IMR-90 (cell line): ENCODE measurements at regions not wholly inside any gene's neighbourhood (a gene's known extent, or its start where the extent isn't known, plus 50 kb on each side); places are given as distances from the start of the nearest gene placed in this dataset.

Experiments
- ATAC-seq: fragments of 200-7000 bp; cut with Tn5 transposase; 2 replicates; pipeline ENCODE4 v1.9.1; 2020; ENCODE audit warnings: low read depth, mild to moderate bottlenecking, moderate library complexity
- BruUV-seq: library from RNA; stranded (reverse); fragments of 400-500 nt; replicated peaks from 2 replicates; lab custom pipeline; 2021; lab: Mats Ljungman, UMichigan
- CTCF ChIA-PET: fragments of 300-600 bp; formaldehyde crosslinking; extraction: SDS; loops from one replicate; lab custom pipeline; 2021; ENCODE audit warnings: antibody characterized with exemption; lab: Yijun Ruan, JAX
- POLR2A ChIA-PET: fragments of 300-600 bp; sonication (Branson Sonifier 250); formaldehyde crosslinking; loops from one replicate; lab custom pipeline; 2022; ENCODE audit warnings: antibody characterized with exemption; ENCODE audit not compliant: unreplicated experiment; lab: Charles Lee
- DNase-seq: peaks from one replicate; pipeline ENCODE4 v3.0.0; 2013
- H2AFZ ChIP-seq: replicated peaks from 2 replicates; pipeline ENCODE3; 2013; ENCODE audit warnings: low read length, mild to moderate bottlenecking; ENCODE audit not compliant: poor library complexity
- H2AK5ac ChIP-seq: 2 replicates; pipeline ENCODE4 v1.6.1; 2013; ENCODE audit warnings: low read depth, low read length, inconsistent platforms
- H2AK9ac ChIP-seq: replicated peaks from 2 replicates; pipeline ENCODE3; 2013; ENCODE audit warnings: mild to moderate bottlenecking, low read depth, low read length, moderate library complexity; ENCODE audit not compliant: poor library complexity
- H2BK120ac ChIP-seq: 2 replicates; pipeline ENCODE4 v1.6.1; 2013; ENCODE audit warnings: low read depth, low read length, inconsistent platforms
- H2BK15ac ChIP-seq: 3 replicates; pipeline ENCODE4 v1.6.1; 2013; ENCODE audit warnings: low read depth, low read length, inconsistent platforms
- H2BK20ac ChIP-seq: 2 replicates; pipeline ENCODE4 v1.6.1; 2013; ENCODE audit warnings: low read depth, mild to moderate bottlenecking, inconsistent platforms, low read length, moderate library complexity
- H2BK5ac ChIP-seq: 2 replicates; pipeline ENCODE4 v1.6.1; 2013; ENCODE audit warnings: mild to moderate bottlenecking, low read depth, low read length, inconsistent platforms; ENCODE audit not compliant: poor library complexity, severe bottlenecking
- H3K14ac ChIP-seq: replicated peaks from 2 replicates; pipeline ENCODE4 v1.6.1; 2013; ENCODE audit warnings: low read depth, low read length, inconsistent platforms
- H3K18ac ChIP-seq: 2 replicates; pipeline ENCODE4 v1.6.1; 2013; ENCODE audit warnings: low read depth, low read length, control low read depth
- H3K23ac ChIP-seq: 2 replicates; pipeline ENCODE4 v1.6.1; 2013; ENCODE audit warnings: low read depth, low read length, inconsistent platforms
- H3K27ac ChIP-seq: 2 replicates; pipeline ENCODE4 v1.5.1; 2013; ENCODE audit warnings: mild to moderate bottlenecking, control low read depth, low read length; ENCODE audit not compliant: insufficient read depth
- H3K27me3 ChIP-seq: 2 replicates; pipeline ENCODE4 v1.6.1; 2013; ENCODE audit warnings: low read length; ENCODE audit not compliant: control insufficient read depth, insufficient read depth
- H3K36me3 ChIP-seq: 2 replicates; pipeline ENCODE4 v1.6.1; 2013; ENCODE audit warnings: low read length, mixed read lengths; ENCODE audit not compliant: control insufficient read depth, insufficient read depth
- H3K4ac ChIP-seq: 2 replicates; pipeline ENCODE4 v1.6.1; 2013; ENCODE audit warnings: low read depth, low read length, inconsistent platforms
- H3K4me1 ChIP-seq: 2 replicates; pipeline ENCODE4 v1.6.1; 2013; ENCODE audit warnings: low read length, mixed read lengths; ENCODE audit not compliant: control insufficient read depth, insufficient read depth
- H3K4me2 ChIP-seq: 2 replicates; pipeline ENCODE4 v1.6.1; 2013; ENCODE audit warnings: low read depth, mild to moderate bottlenecking, control low read depth, low read length, moderate library complexity
- H3K4me3 ChIP-seq: 2 replicates; pipeline ENCODE4 v1.5.1; 2013; ENCODE audit warnings: low read depth, mild to moderate bottlenecking, control low read depth, low read length, moderate library complexity; ENCODE audit not compliant: insufficient read depth
- H3K56ac ChIP-seq: 2 replicates; pipeline ENCODE4 v1.6.1; 2013; ENCODE audit warnings: low read length, inconsistent platforms; ENCODE audit not compliant: insufficient read depth; ENCODE audit errors: extremely low read depth
- H3K79me1 ChIP-seq, 2 experiments: 2 replicates each; pipeline ENCODE4 v1.6.1; 2013; ENCODE audit warnings: low read length in 2 of 2, inconsistent platforms in 1 of 2, low read depth in 1 of 2
- H3K9ac ChIP-seq: 2 replicates; pipeline ENCODE4 v1.6.1; 2013; ENCODE audit warnings: low read depth, low read length, control low read depth
- H3K9me1 ChIP-seq: 2 replicates; pipeline ENCODE4 v1.6.1; 2013; ENCODE audit warnings: low read length, inconsistent platforms; ENCODE audit not compliant: insufficient read depth
- H3K9me3 ChIP-seq: 2 replicates; pipeline ENCODE4 v1.6.1; 2013; ENCODE audit warnings: low read length; ENCODE audit not compliant: control insufficient read depth, insufficient read depth
- H4K20me1 ChIP-seq: 2 replicates; pipeline ENCODE4 v1.6.1; 2013; ENCODE audit warnings: low read length, inconsistent platforms; ENCODE audit not compliant: insufficient read depth
- H4K5ac ChIP-seq: 2 replicates; pipeline ENCODE4 v1.6.1; 2013; ENCODE audit warnings: mild to moderate bottlenecking, low read depth, low read length, control low read depth
- H4K8ac ChIP-seq, 2 experiments: 2 replicates each; pipeline ENCODE4 v1.6.1; 2013; ENCODE audit warnings: low read depth in 2 of 2, low read length in 2 of 2, control low read depth in 1 of 2, inconsistent platforms in 1 of 2
- H4K91ac ChIP-seq: 2 replicates; pipeline ENCODE4 v1.6.1; 2013; ENCODE audit warnings: low read depth, low read length, inconsistent platforms; ENCODE audit not compliant: insufficient read depth
- BHLHE40 ChIP-seq: fragments of 150-350 bp; IDR thresholded peaks from 2 replicates; pipeline ENCODE4 v1.6.1; 2016; ENCODE audit warnings: mild to moderate bottlenecking, low read depth, low read length
- CEBPB ChIP-seq: IDR thresholded peaks from 2 replicates; pipeline ENCODE4 v1.6.1; 2012; ENCODE audit warnings: low read depth, low read length, improper control_type of control experiment
- CHD1 ChIP-seq: IDR thresholded peaks from 2 replicates; pipeline ENCODE4 v1.6.1; 2012; ENCODE audit warnings: low read depth, low read length, improper control_type of control experiment
- CTCF ChIP-seq: conservative IDR thresholded peaks from 2 replicates; pipeline ENCODE4 v1.5.1; 2012; ENCODE audit warnings: mild to moderate bottlenecking, low read depth, low read length, improper control_type of control experiment
- ELK1 ChIP-seq: fragments of 150-350 bp; IDR thresholded peaks from 2 replicates; pipeline ENCODE4 v1.6.1; 2016; ENCODE audit warnings: low read depth, mild to moderate bottlenecking, low read length, moderate library complexity, borderline replicate concordance
- FOS ChIP-seq: fragments of 150-350 bp; IDR thresholded peaks from 2 replicates; pipeline ENCODE4 v1.6.1; 2016; ENCODE audit warnings: low read depth, low read length
- MAFK ChIP-seq: IDR thresholded peaks from 2 replicates; pipeline ENCODE4 v1.6.1; 2012; ENCODE audit warnings: low read depth, low read length, improper control_type of control experiment
- MAZ ChIP-seq: IDR thresholded peaks from 2 replicates; pipeline ENCODE4 v1.6.1; 2012; ENCODE audit warnings: low read depth, mild to moderate bottlenecking, low read length, improper control_type of control experiment, moderate library complexity, borderline replicate concordance
- MXI1 ChIP-seq: IDR thresholded peaks from 2 replicates; pipeline ENCODE4 v1.6.1; 2012; ENCODE audit warnings: low read depth, mild to moderate bottlenecking, low read length, moderate library complexity, borderline replicate concordance
- NFE2L2 ChIP-seq: fragments of 150-350 bp; IDR thresholded peaks from 2 replicates; pipeline ENCODE4 v1.6.1; 2016; ENCODE audit warnings: low read depth, mild to moderate bottlenecking, low read length
- POLR2A ChIP-seq: IDR thresholded peaks from 2 replicates; pipeline ENCODE4 v1.6.1; 2012; ENCODE audit warnings: mild to moderate bottlenecking, low read depth, low read length
- RAD21 ChIP-seq: IDR thresholded peaks from 2 replicates; pipeline ENCODE4 v1.6.1; 2012; ENCODE audit warnings: low read length, improper control_type of control experiment
- RCOR1 ChIP-seq: IDR thresholded peaks from 2 replicates; pipeline ENCODE4 v1.6.1; 2012; ENCODE audit warnings: mild to moderate bottlenecking, low read length, improper control_type of control experiment; ENCODE audit not compliant: insufficient replicate concordance
- RFX5 ChIP-seq: IDR thresholded peaks from 2 replicates; pipeline ENCODE4 v1.8.0; 2012; ENCODE audit warnings: low read depth, mild to moderate bottlenecking, low read length, moderate library complexity
- SMC3 ChIP-seq: fragments of 150-350 bp; IDR thresholded peaks from 2 replicates; pipeline ENCODE4 v1.6.1; 2016; ENCODE audit warnings: low read depth, mild to moderate bottlenecking, antibody characterized with exemption, low read length, moderate library complexity
- WGBS, 2 experiments: methylation state at CpG; one replicate each; pipeline versions ENCODE4 v1.1.5 to v1.1.7; 2013; ENCODE audit warnings: missing lambda C conversion rate in 2 of 2; ENCODE audit not compliant: insufficient read length in 1 of 2; ENCODE audit errors: extremely low coverage in 2 of 2; 5-methylcytosine and 5-hydroxymethylcytosine counted together
- dilution Hi-C: fragments of 300-500 bp; cut with HindIII; formaldehyde crosslinking; loops from one replicate; pipeline ENCODE4 v1.14.3; 2018; ENCODE audit warnings: low sequenced_read_pairs; ENCODE audit not compliant: unreplicated experiment
- in situ Hi-C: fragments of 300-500 bp; cut with MboI; formaldehyde crosslinking; loops from 3 replicates; pipeline ENCODE4 v1.14.3; 2019; ENCODE audit warnings: low sequenced_read_pairs, inconsistent platforms, mixed read lengths
- intact Hi-C: fragments of 100-400 bp; cut with micrococcal nuclease; formaldehyde crosslinking; loops from 2 replicates; pipeline ENCODE4 v1.10.0; 2022

GRCh38 chr12:43078976-43079375 lies 473.0 kb downstream of the ADAMTS20 start:
- Histone ChIP-seq H3K9me1 (no peaks in the 10 kb centered on the region), H2AFZ (no peak overlapping the region)
- intact Hi-C loops = no loop called here

More at GRCh38 chr12:43078976-43079375, 473.0 kb downstream of the ADAMTS20 start:
- Histone ChIP-seq H3K36me3 (no peaks in the 10 kb centered on the region), H2BK120ac (no peak overlapping the region), H3K79me1 (no peaks in the 10 kb centered on the region), H2BK5ac (no peak overlapping the region), H4K5ac (no peak overlapping the region), H3K9me3 (no peaks in the 10 kb centered on the region), H3K18ac (no peak overlapping the region), H3K9ac (no peak overlapping the region), H3K27ac (no peak overlapping the region), H3K4me2 (no peak overlapping the region), H4K20me1 (no peaks in the 10 kb centered on the region), H2AK5ac (no peak overlapping the region), H2BK15ac (no peak overlapping the region), H3K56ac (no peak overlapping the region), H2BK20ac (no peak overlapping the region), H3K23ac (no peak overlapping the region), H3K14ac (no peak overlapping the region), H2AK9ac (no peak overlapping the region), H3K4me3 (no peak overlapping the region), H3K27me3 (no peaks in the 10 kb centered on the region), H4K91ac (no peak overlapping the region), H3K4ac (no peak overlapping the region), H3K4me1 (no peaks in the 10 kb centered on the region), H4K8ac (no peak overlapping the region)
- DNase-seq (no peak), ATAC-seq (no peak)
- dilution Hi-C loops (no loop called here), in situ Hi-C loops (no loop called here)
- WGBS, 2 experiments = no CpG with 5 or more reads among the region's 3 CpGs
- BruUV-seq = no TSS peak
- POLR2A ChIA-PET = no interaction called here
- CTCF ChIA-PET = no interaction called here
- no peak for TF ChIP-seq POLR2A
- no peak for TF ChIP-seq BHLHE40
- no peak for TF ChIP-seq RAD21
- no peak for TF ChIP-seq MXI1
- TF ChIP-seq MAZ = no peak
- no peak for TF ChIP-seq ELK1
- TF ChIP-seq CTCF = no peak
- TF ChIP-seq MAFK = no peak
- TF ChIP-seq SMC3 = no peak
- TF ChIP-seq CHD1 = no peak
- no peak for TF ChIP-seq NFE2L2
- TF ChIP-seq CEBPB = no peak
- no peak for TF ChIP-seq RFX5
- no peak for TF ChIP-seq RCOR1
- no peak for TF ChIP-seq FOS
